Hepatocyte (in vitro differentiated cells): ENCODE measurements at regions not wholly inside any gene's neighbourhood (a gene's known extent, or its start where the extent isn't known, plus 50 kb on each side); places are given as distances from the start of the nearest gene placed in this dataset.

Experiments
- DNase-seq: peaks from one replicate; pipeline ENCODE4 v3.0.0-alpha.2; 2016; ENCODE audit warnings: low spot score
- H2AFZ ChIP-seq: fragments of 200-600 bp; sonication (generic); 2 replicates; pipeline ENCODE4 v1.6.0; 2016; ENCODE audit warnings: antibody characterized with exemption, mild to moderate bottlenecking
- H3K27ac ChIP-seq: fragments of 200-600 bp; sonication (generic); 2 replicates; pipeline ENCODE4 v1.5.1; 2016; ENCODE audit warnings: mild to moderate bottlenecking
- H3K27me3 ChIP-seq: fragments of 200-600 bp; sonication (generic); 2 replicates; pipeline ENCODE4 v1.6.1; 2016
- H3K36me3 ChIP-seq: fragments of 200-600 bp; sonication (generic); replicated peaks from 2 replicates; pipeline ENCODE4 v1.5.1; 2016; ENCODE audit warnings: low read depth; ENCODE audit not compliant: insufficient read depth
- H3K4me1 ChIP-seq: fragments of 200-600 bp; sonication (generic); 2 replicates; pipeline ENCODE4 v1.5.1; 2016; ENCODE audit warnings: mild to moderate bottlenecking, moderate library complexity; ENCODE audit not compliant: insufficient read depth
- H3K4me2 ChIP-seq: fragments of 200-600 bp; sonication (generic); 2 replicates; pipeline ENCODE4 v1.6.0; 2016
- H3K4me3 ChIP-seq: fragments of 200-600 bp; sonication (generic); 2 replicates; pipeline ENCODE4 v1.5.1; 2016; ENCODE audit warnings: mild to moderate bottlenecking
- H3K79me2 ChIP-seq: fragments of 200-600 bp; sonication (generic); 2 replicates; pipeline ENCODE4 v1.6.0; 2017; ENCODE audit warnings: mild to moderate bottlenecking
- H3K9me2 ChIP-seq: fragments of 200-600 bp; sonication (generic); replicated peaks from 2 replicates; pipeline ENCODE4 v1.6.0; 2017; ENCODE audit warnings: mild to moderate bottlenecking; ENCODE audit not compliant: insufficient read depth
- H3K9me3 ChIP-seq: fragments of 200-600 bp; sonication (generic); 2 replicates; pipeline ENCODE4 v1.5.1; 2016; ENCODE audit warnings: low read depth, mild to moderate bottlenecking
- H4K20me1 ChIP-seq: fragments of 200-600 bp; sonication (generic); 2 replicates; pipeline ENCODE4 v1.6.0; 2016; ENCODE audit warnings: mild to moderate bottlenecking; ENCODE audit not compliant: insufficient read depth, poor library complexity, severe bottlenecking
- CTCF ChIP-seq: fragments of 200-600 bp; sonication (generic); IDR thresholded peaks from 2 replicates; pipeline ENCODE4 v1.5.1; 2016; ENCODE audit warnings: antibody characterized with exemption, mild to moderate bottlenecking; ENCODE audit not compliant: poor library complexity
- EZH2 ChIP-seq: fragments of 200-600 bp; sonication (generic); IDR thresholded peaks from 2 replicates; pipeline ENCODE4 v1.6.1; 2016; ENCODE audit warnings: antibody characterized with exemption, mild to moderate bottlenecking, borderline replicate concordance
- EZH2phosphoT487 ChIP-seq: fragments of 200-600 bp; sonication (generic); IDR thresholded peaks from one replicate; pipeline ENCODE4 v1.6.1; 2018; ENCODE audit warnings: antibody characterized with exemption, mild to moderate bottlenecking, low read depth, moderate library complexity; ENCODE audit not compliant: unreplicated experiment, severe bottlenecking
- WGBS: methylation state at CpG from one replicate; pipeline ENCODE4 v1.1.6; 2016; ENCODE audit warnings: low lambda C conversion rate; ENCODE audit errors: missing lambda C conversion rate; 5-methylcytosine and 5-hydroxymethylcytosine counted together

GRCh38 chr9:131791542-131792254 lies 51.8 kb upstream of the RAPGEF1 start:
- Histone ChIP-seq H3K4me2 (no peak overlapping the region), H3K36me3 (no peaks in the 10 kb centered on the region), H3K27ac (no peak overlapping the region), H3K79me2 (no peaks in the 10 kb centered on the region), H2AFZ (no peak overlapping the region), H4K20me1 (no peaks in the 10 kb centered on the region), H3K4me3 (no peak overlapping the region), H3K9me3 (no peaks in the 10 kb centered on the region), H3K9me2 (no peaks in the 10 kb centered on the region), H3K27me3 (peaks cover 8% of the 10 kb centered on the region), H3K4me1 (no peaks in the 10 kb centered on the region)
- 88% methylated on average over 23 of the region's 23 CpGs for WGBS
- TF ChIP-seq EZH2, result no peak
- TF ChIP-seq EZH2phosphoT487, result no peak
- TF ChIP-seq CTCF, result no peak
- no peak for DNase-seq
